ENCODE measurements at regions not wholly inside any gene's neighbourhood (a gene's known extent, or its start where the extent isn't known, plus 50 kb on each side); places are given as distances from the start of the nearest gene placed in this dataset.

DNA sequence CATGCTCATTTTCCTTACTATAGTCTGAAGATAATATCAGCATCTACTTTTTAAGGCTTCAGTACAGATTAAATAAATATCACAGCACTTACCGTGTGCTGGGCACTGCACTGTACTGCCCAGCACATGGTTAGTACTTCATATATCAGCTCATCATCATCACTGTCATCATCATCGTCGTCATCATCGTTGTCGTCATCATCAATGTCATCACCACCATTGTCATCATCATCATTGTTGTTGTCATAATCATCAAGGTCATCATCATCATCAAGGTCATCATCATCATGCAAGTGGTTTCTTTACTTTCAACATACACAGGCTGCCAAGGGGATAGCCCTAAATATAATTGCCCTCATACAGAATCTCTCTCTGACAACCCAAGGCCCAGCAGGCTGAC is 275.1 kb downstream of the ABCC12 start:
- TF ChIP-seq, protein P1, sequence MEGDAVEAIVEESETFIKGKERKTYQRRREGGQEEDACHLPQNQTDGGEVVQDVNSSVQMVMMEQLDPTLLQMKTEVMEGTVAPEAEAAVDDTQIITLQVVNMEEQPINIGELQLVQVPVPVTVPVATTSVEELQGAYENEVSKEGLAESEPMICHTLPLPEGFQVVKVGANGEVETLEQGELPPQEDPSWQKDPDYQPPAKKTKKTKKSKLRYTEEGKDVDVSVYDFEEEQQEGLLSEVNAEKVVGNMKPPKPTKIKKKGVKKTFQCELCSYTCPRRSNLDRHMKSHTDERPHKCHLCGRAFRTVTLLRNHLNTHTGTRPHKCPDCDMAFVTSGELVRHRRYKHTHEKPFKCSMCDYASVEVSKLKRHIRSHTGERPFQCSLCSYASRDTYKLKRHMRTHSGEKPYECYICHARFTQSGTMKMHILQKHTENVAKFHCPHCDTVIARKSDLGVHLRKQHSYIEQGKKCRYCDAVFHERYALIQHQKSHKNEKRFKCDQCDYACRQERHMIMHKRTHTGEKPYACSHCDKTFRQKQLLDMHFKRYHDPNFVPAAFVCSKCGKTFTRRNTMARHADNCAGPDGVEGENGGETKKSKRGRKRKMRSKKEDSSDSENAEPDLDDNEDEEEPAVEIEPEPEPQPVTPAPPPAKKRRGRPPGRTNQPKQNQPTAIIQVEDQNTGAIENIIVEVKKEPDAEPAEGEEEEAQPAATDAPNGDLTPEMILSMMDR (conservative IDR thresholded peaks at IDR 0.05; ENCODE audit: low read depth in 2 of 2): no peak
- TF ChIP-seq, protein P2, sequence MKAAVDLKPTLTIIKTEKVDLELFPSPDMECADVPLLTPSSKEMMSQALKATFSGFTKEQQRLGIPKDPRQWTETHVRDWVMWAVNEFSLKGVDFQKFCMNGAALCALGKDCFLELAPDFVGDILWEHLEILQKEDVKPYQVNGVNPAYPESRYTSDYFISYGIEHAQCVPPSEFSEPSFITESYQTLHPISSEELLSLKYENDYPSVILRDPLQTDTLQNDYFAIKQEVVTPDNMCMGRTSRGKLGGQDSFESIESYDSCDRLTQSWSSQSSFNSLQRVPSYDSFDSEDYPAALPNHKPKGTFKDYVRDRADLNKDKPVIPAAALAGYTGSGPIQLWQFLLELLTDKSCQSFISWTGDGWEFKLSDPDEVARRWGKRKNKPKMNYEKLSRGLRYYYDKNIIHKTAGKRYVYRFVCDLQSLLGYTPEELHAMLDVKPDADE (IDR thresholded peaks at IDR 0.05): no peak
- TF ChIP-seq EZH2phosphoT487 (IDR thresholded peaks at IDR 0.05; ENCODE audit: unreplicated experiment): no peak
- no peak for TF ChIP-seq STAT1 (IDR thresholded peaks at IDR 0.05; ENCODE audit: unreplicated experiment)
- no peak for TF ChIP-seq POLR2AphosphoS5 (IDR thresholded peaks at IDR 0.05; ENCODE audit: low read depth)
- TF ChIP-seq EZH2 (IDR thresholded peaks at IDR 0.05; ENCODE audit: low read depth, unreplicated experiment): no peak
- TF ChIP-seq, protein P3, sequence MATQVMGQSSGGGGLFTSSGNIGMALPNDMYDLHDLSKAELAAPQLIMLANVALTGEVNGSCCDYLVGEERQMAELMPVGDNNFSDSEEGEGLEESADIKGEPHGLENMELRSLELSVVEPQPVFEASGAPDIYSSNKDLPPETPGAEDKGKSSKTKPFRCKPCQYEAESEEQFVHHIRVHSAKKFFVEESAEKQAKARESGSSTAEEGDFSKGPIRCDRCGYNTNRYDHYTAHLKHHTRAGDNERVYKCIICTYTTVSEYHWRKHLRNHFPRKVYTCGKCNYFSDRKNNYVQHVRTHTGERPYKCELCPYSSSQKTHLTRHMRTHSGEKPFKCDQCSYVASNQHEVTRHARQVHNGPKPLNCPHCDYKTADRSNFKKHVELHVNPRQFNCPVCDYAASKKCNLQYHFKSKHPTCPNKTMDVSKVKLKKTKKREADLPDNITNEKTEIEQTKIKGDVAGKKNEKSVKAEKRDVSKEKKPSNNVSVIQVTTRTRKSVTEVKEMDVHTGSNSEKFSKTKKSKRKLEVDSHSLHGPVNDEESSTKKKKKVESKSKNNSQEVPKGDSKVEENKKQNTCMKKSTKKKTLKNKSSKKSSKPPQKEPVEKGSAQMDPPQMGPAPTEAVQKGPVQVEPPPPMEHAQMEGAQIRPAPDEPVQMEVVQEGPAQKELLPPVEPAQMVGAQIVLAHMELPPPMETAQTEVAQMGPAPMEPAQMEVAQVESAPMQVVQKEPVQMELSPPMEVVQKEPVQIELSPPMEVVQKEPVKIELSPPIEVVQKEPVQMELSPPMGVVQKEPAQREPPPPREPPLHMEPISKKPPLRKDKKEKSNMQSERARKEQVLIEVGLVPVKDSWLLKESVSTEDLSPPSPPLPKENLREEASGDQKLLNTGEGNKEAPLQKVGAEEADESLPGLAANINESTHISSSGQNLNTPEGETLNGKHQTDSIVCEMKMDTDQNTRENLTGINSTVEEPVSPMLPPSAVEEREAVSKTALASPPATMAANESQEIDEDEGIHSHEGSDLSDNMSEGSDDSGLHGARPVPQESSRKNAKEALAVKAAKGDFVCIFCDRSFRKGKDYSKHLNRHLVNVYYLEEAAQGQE (IDR thresholded peaks at IDR 0.05; ENCODE audit: unreplicated experiment): no peak
- TF ChIP-seq CREB1 (CRISPR knock-in tag; IDR thresholded peaks at IDR 0.05; ENCODE audit: low read depth): no peak
- TF ChIP-seq, protein P4, sequence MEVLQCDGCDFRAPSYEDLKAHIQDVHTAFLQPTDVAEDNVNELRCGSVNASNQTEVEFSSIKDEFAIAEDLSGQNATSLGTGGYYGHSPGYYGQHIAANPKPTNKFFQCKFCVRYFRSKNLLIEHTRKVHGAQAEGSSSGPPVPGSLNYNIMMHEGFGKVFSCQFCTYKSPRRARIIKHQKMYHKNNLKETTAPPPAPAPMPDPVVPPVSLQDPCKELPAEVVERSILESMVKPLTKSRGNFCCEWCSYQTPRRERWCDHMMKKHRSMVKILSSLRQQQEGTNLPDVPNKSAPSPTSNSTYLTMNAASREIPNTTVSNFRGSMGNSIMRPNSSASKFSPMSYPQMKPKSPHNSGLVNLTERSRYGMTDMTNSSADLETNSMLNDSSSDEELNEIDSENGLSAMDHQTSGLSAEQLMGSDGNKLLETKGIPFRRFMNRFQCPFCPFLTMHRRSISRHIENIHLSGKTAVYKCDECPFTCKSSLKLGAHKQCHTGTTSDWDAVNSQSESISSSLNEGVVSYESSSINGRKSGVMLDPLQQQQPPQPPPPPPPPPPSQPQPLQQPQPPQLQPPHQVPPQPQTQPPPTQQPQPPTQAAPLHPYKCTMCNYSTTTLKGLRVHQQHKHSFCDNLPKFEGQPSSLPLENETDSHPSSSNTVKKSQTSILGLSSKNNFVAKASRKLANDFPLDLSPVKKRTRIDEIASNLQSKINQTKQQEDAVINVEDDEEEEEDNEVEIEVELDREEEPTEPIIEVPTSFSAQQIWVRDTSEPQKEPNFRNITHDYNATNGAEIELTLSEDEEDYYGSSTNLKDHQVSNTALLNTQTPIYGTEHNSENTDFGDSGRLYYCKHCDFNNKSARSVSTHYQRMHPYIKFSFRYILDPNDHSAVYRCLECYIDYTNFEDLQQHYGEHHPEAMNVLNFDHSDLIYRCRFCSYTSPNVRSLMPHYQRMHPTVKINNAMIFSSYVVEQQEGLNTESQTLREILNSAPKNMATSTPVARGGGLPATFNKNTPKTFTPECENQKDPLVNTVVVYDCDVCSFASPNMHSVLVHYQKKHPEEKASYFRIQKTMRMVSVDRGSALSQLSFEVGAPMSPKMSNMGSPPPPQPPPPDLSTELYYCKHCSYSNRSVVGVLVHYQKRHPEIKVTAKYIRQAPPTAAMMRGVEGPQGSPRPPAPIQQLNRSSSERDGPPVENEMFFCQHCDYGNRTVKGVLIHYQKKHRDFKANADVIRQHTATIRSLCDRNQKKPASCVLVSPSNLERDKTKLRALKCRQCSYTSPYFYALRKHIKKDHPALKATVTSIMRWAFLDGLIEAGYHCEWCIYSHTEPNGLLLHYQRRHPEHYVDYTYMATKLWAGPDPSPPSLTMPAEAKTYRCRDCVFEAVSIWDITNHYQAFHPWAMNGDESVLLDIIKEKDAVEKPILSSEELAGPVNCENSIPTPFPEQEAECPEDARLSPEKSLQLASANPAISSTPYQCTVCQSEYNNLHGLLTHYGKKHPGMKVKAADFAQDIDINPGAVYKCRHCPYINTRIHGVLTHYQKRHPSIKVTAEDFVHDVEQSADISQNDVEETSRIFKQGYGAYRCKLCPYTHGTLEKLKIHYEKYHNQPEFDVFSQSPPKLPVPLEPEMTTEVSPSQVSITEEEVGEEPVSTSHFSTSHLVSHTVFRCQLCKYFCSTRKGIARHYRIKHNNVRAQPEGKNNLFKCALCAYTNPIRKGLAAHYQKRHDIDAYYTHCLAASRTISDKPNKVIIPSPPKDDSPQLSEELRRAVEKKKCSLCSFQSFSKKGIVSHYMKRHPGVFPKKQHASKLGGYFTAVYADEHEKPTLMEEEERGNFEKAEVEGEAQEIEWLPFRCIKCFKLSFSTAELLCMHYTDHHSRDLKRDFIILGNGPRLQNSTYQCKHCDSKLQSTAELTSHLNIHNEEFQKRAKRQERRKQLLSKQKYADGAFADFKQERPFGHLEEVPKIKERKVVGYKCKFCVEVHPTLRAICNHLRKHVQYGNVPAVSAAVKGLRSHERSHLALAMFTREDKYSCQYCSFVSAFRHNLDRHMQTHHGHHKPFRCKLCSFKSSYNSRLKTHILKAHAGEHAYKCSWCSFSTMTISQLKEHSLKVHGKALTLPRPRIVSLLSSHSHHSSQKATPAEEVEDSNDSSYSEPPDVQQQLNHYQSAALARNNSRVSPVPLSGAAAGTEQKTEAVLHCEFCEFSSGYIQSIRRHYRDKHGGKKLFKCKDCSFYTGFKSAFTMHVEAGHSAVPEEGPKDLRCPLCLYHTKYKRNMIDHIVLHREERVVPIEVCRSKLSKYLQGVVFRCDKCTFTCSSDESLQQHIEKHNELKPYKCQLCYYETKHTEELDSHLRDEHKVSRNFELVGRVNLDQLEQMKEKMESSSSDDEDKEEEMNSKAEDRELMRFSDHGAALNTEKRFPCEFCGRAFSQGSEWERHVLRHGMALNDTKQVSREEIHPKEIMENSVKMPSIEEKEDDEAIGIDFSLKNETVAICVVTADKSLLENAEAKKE (CRISPR knock-in tag; IDR thresholded peaks at IDR 0.05): no peak
- no peak for TF ChIP-seq NANOG (IDR thresholded peaks at IDR 0.05; ENCODE audit: borderline replicate concordance)
- no peak for TF ChIP-seq ZNF331 (CRISPR knock-in tag; IDR thresholded peaks at IDR 0.05; ENCODE audit: low read depth)
